ENCODE measurements at regions not wholly inside any gene's neighbourhood (a gene's known extent, or its start where the extent isn't known, plus 50 kb on each side); places are given as distances from the start of the nearest gene placed in this dataset.

DNA sequence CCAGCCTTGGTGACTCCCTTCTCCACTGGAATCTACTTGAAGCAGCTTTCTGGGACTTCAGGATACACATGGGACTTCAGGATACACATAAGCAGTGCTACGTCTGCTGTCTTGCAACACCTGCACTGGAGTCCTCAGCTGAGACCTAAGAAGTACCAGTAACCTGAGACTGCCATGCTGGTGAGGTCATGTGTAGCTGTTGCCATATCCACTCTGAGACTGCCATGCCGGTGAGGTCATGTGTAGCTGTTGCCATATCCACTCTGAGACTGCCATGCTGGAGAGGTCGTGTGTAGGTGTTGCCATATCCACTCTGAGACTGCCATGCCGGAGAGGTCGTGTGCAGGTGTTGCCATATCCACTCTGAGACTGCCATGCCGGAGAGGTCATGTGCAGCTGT lies 937.9 kb downstream of the EFNB2 start:
- TF ChIP-seq, protein P1, sequence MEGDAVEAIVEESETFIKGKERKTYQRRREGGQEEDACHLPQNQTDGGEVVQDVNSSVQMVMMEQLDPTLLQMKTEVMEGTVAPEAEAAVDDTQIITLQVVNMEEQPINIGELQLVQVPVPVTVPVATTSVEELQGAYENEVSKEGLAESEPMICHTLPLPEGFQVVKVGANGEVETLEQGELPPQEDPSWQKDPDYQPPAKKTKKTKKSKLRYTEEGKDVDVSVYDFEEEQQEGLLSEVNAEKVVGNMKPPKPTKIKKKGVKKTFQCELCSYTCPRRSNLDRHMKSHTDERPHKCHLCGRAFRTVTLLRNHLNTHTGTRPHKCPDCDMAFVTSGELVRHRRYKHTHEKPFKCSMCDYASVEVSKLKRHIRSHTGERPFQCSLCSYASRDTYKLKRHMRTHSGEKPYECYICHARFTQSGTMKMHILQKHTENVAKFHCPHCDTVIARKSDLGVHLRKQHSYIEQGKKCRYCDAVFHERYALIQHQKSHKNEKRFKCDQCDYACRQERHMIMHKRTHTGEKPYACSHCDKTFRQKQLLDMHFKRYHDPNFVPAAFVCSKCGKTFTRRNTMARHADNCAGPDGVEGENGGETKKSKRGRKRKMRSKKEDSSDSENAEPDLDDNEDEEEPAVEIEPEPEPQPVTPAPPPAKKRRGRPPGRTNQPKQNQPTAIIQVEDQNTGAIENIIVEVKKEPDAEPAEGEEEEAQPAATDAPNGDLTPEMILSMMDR (IDR thresholded peaks at IDR 0.05), result no peak
- no peak for TF ChIP-seq POLR2A (IDR thresholded peaks at IDR 0.05)
- no peak for TF ChIP-seq POLR2AphosphoS5 (IDR thresholded peaks at IDR 0.05)
- no peak for TF ChIP-seq EP300 (IDR thresholded peaks at IDR 0.05)
